H1 (cell line): ENCODE measurements at regions not wholly inside any gene's neighbourhood (a gene's known extent, or its start where the extent isn't known, plus 50 kb on each side); places are given as distances from the start of the nearest gene placed in this dataset.

Source experiments
- CTCF ChIA-PET: fragments of 300-600 bp; sonication (Branson Sonifier 250); formaldehyde crosslinking; loops from one replicate; lab custom pipeline; 2021; ENCODE audit not compliant: partially characterized antibody; lab: Charles Lee
- POLR2A ChIA-PET: fragments of 300-600 bp; sonication (Branson Sonifier 250); formaldehyde crosslinking; loops from one replicate; lab custom pipeline; 2021; ENCODE audit warnings: inconsistent platforms; ENCODE audit not compliant: partially characterized antibody; lab: Charles Lee
- DNase-seq, 2 experiments: peaks; one replicate each; pipeline versions ENCODE4 v3.0.0 to v3.0.0-alpha.2; 2010 to 2022; ENCODE audit warnings: low spot score in 2 of 2, low read depth in 1 of 2, mixed read lengths in 1 of 2
- FAIRE-seq: peaks from 2 replicates; lab custom pipeline; 2011; peaks lifted over from hg19 to GRCh38; lab: Jason Lieb, UNC
- H2AFZ ChIP-seq: 2 replicates; pipeline ENCODE4 v1.8.1; 2012; ENCODE audit warnings: low read length, inconsistent platforms
- H2AK5ac ChIP-seq: 2 replicates; pipeline ENCODE4 v1.6.1; 2013; ENCODE audit warnings: low read depth, low read length
- H2BK120ac ChIP-seq: replicated peaks from 2 replicates; pipeline ENCODE3; 2013; ENCODE audit warnings: low read depth, low read length, inconsistent platforms
- H2BK12ac ChIP-seq: 2 replicates; pipeline ENCODE4 v1.6.1; 2013; ENCODE audit warnings: low read depth, low read length
- H2BK15ac ChIP-seq: 2 replicates; pipeline ENCODE4 v1.6.1; 2013; ENCODE audit warnings: low read length
- H2BK20ac ChIP-seq: 2 replicates; pipeline ENCODE4 v1.6.1; 2013; ENCODE audit warnings: low read length
- H2BK5ac ChIP-seq: 2 replicates; pipeline ENCODE4 v1.6.1; 2013; ENCODE audit warnings: low read depth, low read length
- H3K14ac ChIP-seq: 2 replicates; pipeline ENCODE4 v1.6.1; 2013; ENCODE audit warnings: inconsistent platforms; ENCODE audit not compliant: insufficient read length
- H3K18ac ChIP-seq: 2 replicates; pipeline ENCODE4 v1.6.1; 2013; ENCODE audit warnings: low read length; ENCODE audit errors: extremely low read depth
- H3K23ac ChIP-seq: 2 replicates; pipeline ENCODE4 v1.6.1; 2013; ENCODE audit warnings: inconsistent platforms; ENCODE audit not compliant: insufficient read length
- H3K23me2 ChIP-seq: 2 replicates; pipeline ENCODE4 v1.6.1; 2013; ENCODE audit warnings: low read depth, low read length
- H3K27ac ChIP-seq: 2 replicates; pipeline ENCODE4 v1.6.1; 2011; ENCODE audit warnings: low read depth, low read length, inconsistent platforms
- H3K27me3 ChIP-seq, 4 experiments: replicated peaks in 1 of 4; 1 replicate in 1 of 4; 2 replicates in 3 of 4; pipeline versions ENCODE4 v1.6.1 to v1.8.1; 2011 to 2013; ENCODE audit warnings: low read length in 3 of 4, mild to moderate bottlenecking in 3 of 4, inconsistent platforms in 2 of 4, mixed read lengths in 2 of 4, moderate library complexity in 1 of 4; ENCODE audit not compliant: control insufficient read depth in 3 of 4, insufficient read depth in 3 of 4; ENCODE audit errors: extremely low read depth in 1 of 4
- H3K36me3 ChIP-seq, 4 experiments: 2 replicates each; pipeline versions ENCODE4 v1.6.1 to v1.8.1; 2011 to 2013; ENCODE audit warnings: mild to moderate bottlenecking in 4 of 4, low read length in 3 of 4, moderate library complexity in 2 of 4, control low read depth in 1 of 4, inconsistent platforms in 1 of 4; ENCODE audit not compliant: insufficient read depth in 4 of 4, control insufficient read depth in 2 of 4
- H3K4ac ChIP-seq: replicated peaks from 2 replicates; pipeline ENCODE3; 2013; ENCODE audit warnings: low read length, low read depth, mixed read lengths, inconsistent platforms; ENCODE audit not compliant: insufficient read length
- H3K4me1 ChIP-seq, 4 experiments: replicated peaks in 1 of 4; 1 replicate in 1 of 4; 2 replicates in 3 of 4; pipeline versions ENCODE4 v1.6.1 to v1.8.1; 2011 to 2013; ENCODE audit warnings: low read length in 3 of 4, inconsistent platforms in 2 of 4, mixed read lengths in 1 of 4; ENCODE audit not compliant: insufficient read depth in 4 of 4, control insufficient read depth in 3 of 4
- H3K4me2 ChIP-seq, 2 experiments: 2 replicates each; pipeline versions ENCODE4 v1.6.1 to v1.8.1; 2011 to 2013; ENCODE audit warnings: low read depth in 2 of 2, low read length in 2 of 2, control low read depth in 1 of 2, inconsistent platforms in 1 of 2, mild to moderate bottlenecking in 1 of 2; ENCODE audit not compliant: insufficient read depth in 1 of 2
- H3K4me3 ChIP-seq, 4 experiments: fragments of 200-600, 300-600 bp in 1 of 4; sonication (generic), shearing (Covaris generic), sonication (Bioruptor Twin) in 1 of 4; 2 replicates each; pipeline versions ENCODE4 v1.5.1 to v1.8.1; 2011 to 2016; ENCODE audit warnings: low read length in 4 of 4, low read depth in 3 of 4, control low read depth in 2 of 4, inconsistent platforms in 2 of 4, mild to moderate bottlenecking in 2 of 4, mixed read lengths in 1 of 4, moderate library complexity in 1 of 4; ENCODE audit not compliant: insufficient read depth in 2 of 4; ENCODE audit errors: extremely low read depth in 1 of 4
- H3K56ac ChIP-seq: replicated peaks from 2 replicates; pipeline ENCODE3; 2013; ENCODE audit warnings: low read depth, mild to moderate bottlenecking, mixed read lengths, low read length, inconsistent platforms; ENCODE audit not compliant: insufficient read length
- H3K79me1 ChIP-seq: 2 replicates; pipeline ENCODE4 v1.6.1; 2013; ENCODE audit warnings: low read depth, low read length, control low read depth
- H3K79me2 ChIP-seq, 2 experiments: 2 replicates each; pipeline versions ENCODE4 v1.6.1 to v1.8.1; 2012 to 2013; ENCODE audit warnings: low read length in 2 of 2, mild to moderate bottlenecking in 2 of 2, inconsistent platforms in 1 of 2; ENCODE audit not compliant: insufficient read depth in 2 of 2, control insufficient read depth in 1 of 2
- H3K9ac ChIP-seq, 4 experiments: replicated peaks in 1 of 4; 1 replicate in 1 of 4; 2 replicates in 3 of 4; pipeline versions ENCODE4 v1.6.1 to v1.8.1; 2011 to 2013; ENCODE audit warnings: low read depth in 3 of 4, low read length in 3 of 4, control low read depth in 2 of 4, mild to moderate bottlenecking in 2 of 4, moderate library complexity in 2 of 4, inconsistent platforms in 1 of 4; ENCODE audit errors: extremely low read depth in 1 of 4
- H3K9me3 ChIP-seq, 2 experiments: 2 replicates each; pipeline versions ENCODE4 v1.6.1 to v1.8.1; 2012 to 2013; ENCODE audit warnings: mild to moderate bottlenecking in 2 of 2, moderate library complexity in 2 of 2, control low read depth in 1 of 2, inconsistent platforms in 1 of 2, low read depth in 1 of 2, low read length in 1 of 2, mixed read lengths in 1 of 2; ENCODE audit not compliant: insufficient read depth in 2 of 2
- H4K20me1 ChIP-seq, 2 experiments: replicated peaks in 1 of 2; 2 replicates each; pipeline versions ENCODE3 to v1.8.1; 2011 to 2013; ENCODE audit warnings: inconsistent platforms in 2 of 2, low read length in 2 of 2, mild to moderate bottlenecking in 1 of 2; ENCODE audit not compliant: insufficient read depth in 2 of 2, control insufficient read depth in 1 of 2
- H4K5ac ChIP-seq: 2 replicates; pipeline ENCODE4 v1.6.1; 2013; ENCODE audit warnings: low read length, low read depth, mixed read lengths, inconsistent platforms; ENCODE audit not compliant: insufficient read length
- H4K8ac ChIP-seq: 2 replicates; pipeline ENCODE4 v1.8.0; 2013; ENCODE audit warnings: mild to moderate bottlenecking, moderate library complexity, low read length, inconsistent platforms; ENCODE audit not compliant: insufficient read depth; ENCODE audit errors: extremely low read depth
- H4K91ac ChIP-seq: replicated peaks from 2 replicates; pipeline ENCODE3; 2013; ENCODE audit warnings: low read length, mixed read lengths, inconsistent platforms; ENCODE audit not compliant: insufficient read length
- BACH1 ChIP-seq: IDR thresholded peaks from 2 replicates; pipeline ENCODE4 v1.6.1; 2012; ENCODE audit warnings: low read length, improper control_type of control experiment
- BCL11A ChIP-seq, 2 experiments: IDR thresholded peaks; one replicate each; pipeline ENCODE4 v1.6.1; 2011; ENCODE audit warnings: low read depth in 2 of 2, low read length in 2 of 2, mild to moderate bottlenecking in 2 of 2
- CBX8 ChIP-seq: fragments of 300-800, 300-1000 bp; sonication (generic); IDR thresholded peaks from 2 replicates; pipeline ENCODE4 v1.7.1; 2016; ENCODE audit warnings: low read depth, low read length, borderline replicate concordance
- CHD1 ChIP-seq: IDR thresholded peaks from 2 replicates; pipeline ENCODE4 v1.6.1; 2012; ENCODE audit warnings: low read depth, low read length, improper control_type of control experiment
- HDAC6 ChIP-seq: IDR thresholded peaks from one replicate; pipeline ENCODE4 v1.7.1; 2012; ENCODE audit warnings: low read depth, mild to moderate bottlenecking, inconsistent platforms, low read length, moderate library complexity
- JUND ChIP-seq: IDR thresholded peaks from 2 replicates; pipeline ENCODE4 v1.6.1; 2011; ENCODE audit warnings: mild to moderate bottlenecking, improper control_type of control experiment, low read length
- KDM5A ChIP-seq: fragments of 200-600 bp; IDR thresholded peaks from 2 replicates; pipeline ENCODE4 v1.7.1; 2012; ENCODE audit warnings: mild to moderate bottlenecking, low read length, inconsistent platforms, mixed read lengths
- PHF8 ChIP-seq: fragments of 200-600 bp; sonication (generic); conservative IDR thresholded peaks from 2 replicates; pipeline ENCODE4 v1.7.1; 2012; ENCODE audit warnings: low read depth, mild to moderate bottlenecking, inconsistent platforms, low read length, moderate library complexity
- POLR2AphosphoS5 ChIP-seq: IDR thresholded peaks from 2 replicates; pipeline ENCODE4 v1.6.1; 2011; ENCODE audit warnings: low read depth, low read length
- POU5F1 ChIP-seq: IDR thresholded peaks from 2 replicates; pipeline ENCODE4 v1.6.1; 2011; ENCODE audit warnings: low read depth, mild to moderate bottlenecking, low read length, moderate library complexity
- RNF2 ChIP-seq: fragments of 200-900, 300-1000 bp; sonication (generic); IDR thresholded peaks from 2 replicates; pipeline ENCODE4 v1.7.1; 2016; ENCODE audit warnings: borderline replicate concordance, low read depth, mild to moderate bottlenecking, antibody characterized with exemption, low read length; ENCODE audit not compliant: poor library complexity, severe bottlenecking; ENCODE audit errors: missing control alignments
- RXRA ChIP-seq: IDR thresholded peaks from 2 replicates; pipeline ENCODE4 v1.6.1; 2011; ENCODE audit warnings: low read depth, mild to moderate bottlenecking, low read length, moderate library complexity; ENCODE audit not compliant: insufficient read depth
- SAP30 ChIP-seq: fragments of 300-600 bp; sonication (generic); IDR thresholded peaks from 2 replicates; pipeline ENCODE4 v1.7.1; 2012; ENCODE audit warnings: low read length, moderate library complexity, mild to moderate bottlenecking, inconsistent platforms; ENCODE audit not compliant: insufficient read depth, insufficient replicate concordance
- SRF ChIP-seq: IDR thresholded peaks from 2 replicates; pipeline ENCODE4 v1.6.1; 2011; ENCODE audit warnings: mild to moderate bottlenecking, low read depth, low read length, moderate library complexity
- TAF1 ChIP-seq: IDR thresholded peaks from 2 replicates; pipeline ENCODE4 v1.6.1; 2011; ENCODE audit warnings: mild to moderate bottlenecking, low read depth, low read length
- YY1 ChIP-seq: IDR thresholded peaks from 2 replicates; pipeline ENCODE4 v1.6.1; 2011; ENCODE audit warnings: low read depth, mild to moderate bottlenecking, low read length
- WGBS, 2 experiments: shearing (Covaris generic) in 1 of 2; methylation state at CpG; one replicate each; pipeline versions ENCODE4 v1.1.6 to v1.1.7; 2013 to 2015; ENCODE audit warnings: low lambda C conversion rate in 2 of 2, mixed read lengths in 2 of 2, inconsistent platforms in 1 of 2, low coverage in 1 of 2, missing lambda C conversion rate in 1 of 2; ENCODE audit not compliant: insufficient replicate concordance in 2 of 2, insufficient coverage in 1 of 2, insufficient read length in 1 of 2; ENCODE audit errors: extremely low coverage in 1 of 2, missing lambda C conversion rate in 1 of 2; 5-methylcytosine and 5-hydroxymethylcytosine counted together

- H3K4me2 ChIP-seq: no peak overlapping the region
- H2BK20ac ChIP-seq: no peak overlapping the region
- no peak overlapping the region for H3K4me3 ChIP-seq
- H3K79me2 ChIP-seq: no peaks in the 10 kb centered on the region
- DNase-seq (no peak), FAIRE-seq (no peak)
- no peak overlapping the region for H4K5ac ChIP-seq
- WGBS, 2 experiments: 67% methylated on average over 2 of the region's 2 CpGs; no CpG with 5 or more reads in 1 of the 2 experiments
- H2AK5ac ChIP-seq: no peak overlapping the region
- no peak overlapping the region for H2BK5ac ChIP-seq
- CTCF ChIA-PET: no interaction called here
- H3K14ac ChIP-seq: no peak overlapping the region
- no peak overlapping the region for H3K9ac ChIP-seq
- no peaks in the 10 kb centered on the region for H3K27me3 ChIP-seq
- no peaks in the 10 kb centered on the region for H3K9me3 ChIP-seq
- no peaks in the 10 kb centered on the region for H3K79me1 ChIP-seq
- H2BK15ac ChIP-seq: no peak overlapping the region
- POLR2A ChIA-PET: no interaction called here
- H3K23me2 ChIP-seq: no peaks in the 10 kb centered on the region
- H3K27ac ChIP-seq: no peak overlapping the region
- H3K23ac ChIP-seq: no peak overlapping the region
- H2BK12ac ChIP-seq: no peak overlapping the region
- H4K91ac ChIP-seq: no peak overlapping the region
- no peaks in the 10 kb centered on the region for H4K20me1 ChIP-seq
- no peaks in the 10 kb centered on the region for H3K4me1 ChIP-seq
- no peak overlapping the region for H2AFZ ChIP-seq
- H3K56ac ChIP-seq: no peak overlapping the region
- TF ChIP-seq CHD1 (no peak), YY1 (no peak), BACH1 (no peak), RNF2 (no peak), RXRA (no peak), TAF1 (no peak), SAP30 (no peak), SRF (no peak), KDM5A (no peak), JUND (no peak), BCL11A (IDR thresholded peaks at IDR 0.05; ENCODE audit: low read depth in 2 of 2, low read length in 2 of 2) (no peak), PHF8 (no peak), CBX8 (no peak), POU5F1 (no peak), HDAC6 (no peak), POLR2AphosphoS5 (no peak)
- H3K4ac ChIP-seq: no peak overlapping the region
- no peaks in the 10 kb centered on the region for H3K36me3 ChIP-seq
- H2BK120ac ChIP-seq: no peak overlapping the region
- no peak overlapping the region for H4K8ac ChIP-seq
- no peak overlapping the region for H3K18ac ChIP-seq
These were observed 320.0 kb downstream of the IDS start for GRCh38 chrX:149185087-149185486.
